Kidney (tissue), 13 donors: ENCODE measurements at regions not wholly inside any gene's neighbourhood (a gene's known extent, or its start where the extent isn't known, plus 50 kb on each side); places are given as distances from the start of the nearest gene placed in this dataset.

ENCODE experiments used
- DNase-seq, 5 donors: peaks; one replicate each; pipeline ENCODE4 v3.0.0-alpha.2; 2013 to 2020
- FAIRE-seq: peaks from 2 replicates; lab custom pipeline; 2012; peaks lifted over from hg19 to GRCh38; lab: Jason Lieb, UNC
- H3K27ac ChIP-seq, 2 donors: one replicate each; pipeline ENCODE4 v1.7.0; 2013; ENCODE audit warnings: low read depth in 2 of 2, low read length in 2 of 2, inconsistent platforms in 1 of 2
- H3K27me3 ChIP-seq: one replicate; pipeline ENCODE4 v1.7.1; 2013; ENCODE audit warnings: low read length, inconsistent platforms; ENCODE audit not compliant: control insufficient read depth, insufficient read depth
- H3K36me3 ChIP-seq, 3 donors: one replicate each; pipeline versions ENCODE4 v1.7.0 to v1.7.1; 2013; ENCODE audit warnings: low read length in 3 of 3, control low read depth in 1 of 3, inconsistent platforms in 1 of 3; ENCODE audit not compliant: insufficient read depth in 3 of 3, control insufficient read depth in 2 of 3
- H3K4me1 ChIP-seq, 3 donors: one replicate each; pipeline versions ENCODE4 v1.7.0 to v1.7.1; 2013; ENCODE audit warnings: low read length in 3 of 3, inconsistent platforms in 1 of 3, low read depth in 1 of 3; ENCODE audit not compliant: control insufficient read depth in 2 of 3, insufficient read depth in 2 of 3
- H3K4me3 ChIP-seq, 3 donors: one replicate each; pipeline versions ENCODE4 v1.7.0 to v1.8.1; 2013; ENCODE audit warnings: low read length in 3 of 3, control low read depth in 1 of 3, inconsistent platforms in 1 of 3
- H3K9ac ChIP-seq, 3 donors: one replicate each; pipeline versions ENCODE4 v1.7.0 to v1.7.1; 2013; ENCODE audit warnings: low read length in 3 of 3, control low read depth in 1 of 3, inconsistent platforms in 1 of 3
- H3K9me3 ChIP-seq, 3 donors: one replicate each; pipeline versions ENCODE4 v1.7.0 to v1.7.1; 2013; ENCODE audit warnings: low read length in 3 of 3, control low read depth in 1 of 3, inconsistent platforms in 1 of 3; ENCODE audit not compliant: control insufficient read depth in 2 of 3, insufficient read depth in 1 of 3
- CTCF ChIP-seq: IDR thresholded peaks from 3 replicates; pipeline ENCODE4 v1.5.1; 2012; ENCODE audit warnings: mild to moderate bottlenecking, moderate library complexity, borderline replicate concordance; ENCODE audit not compliant: insufficient read depth; ENCODE audit errors: extremely low read depth
- intact Hi-C: fragments of 100-400 bp; cut with DNase I; formaldehyde crosslinking; loops from one replicate; pipeline ENCODE4 v1.11.1; 2022
- donor health status: control.
- donor health status: control.
- donor health status: control.
- donor health status: control.
- donor health status: control.
- donor health status: DM: yes; HTN: yes; CAD: no.
- donor health status: Normal renal cell carcinoma (clear cell type).

DNA sequence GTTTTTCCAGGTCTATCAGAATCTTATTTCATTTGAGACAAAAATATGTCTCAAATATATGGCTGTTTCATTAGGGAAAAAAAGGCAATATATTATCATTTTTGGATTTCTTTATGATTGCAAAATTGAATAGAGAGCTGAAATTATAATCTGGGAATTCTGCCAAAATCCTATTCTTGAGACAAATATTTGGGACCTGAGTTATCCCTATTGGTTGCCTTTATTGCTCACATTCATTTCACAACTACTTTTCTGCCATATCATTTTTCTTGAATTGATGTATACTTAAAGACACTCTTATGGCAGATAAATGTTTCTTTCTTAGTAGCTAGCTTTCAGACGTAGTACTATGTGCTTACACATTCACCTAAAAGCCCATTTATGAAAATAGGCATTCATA is 241.6 kb upstream of the NOVA1 start:
- peaks cover 0 to 11% (median 0%) of the 10 kb centered on the region in 3 donors for H3K4me1 ChIP-seq
- no peak for FAIRE-seq
- no peak for DNase-seq
- no peak overlapping the region for H3K4me3 ChIP-seq
- H3K27ac ChIP-seq, result no peak overlapping the region
- H3K36me3 ChIP-seq, result no peaks in the 10 kb centered on the region
- intact Hi-C loops, result no loop called here
- H3K27me3 ChIP-seq, result no peaks in the 10 kb centered on the region
- no peaks in the 10 kb centered on the region for H3K9me3 ChIP-seq
- TF ChIP-seq CTCF, result no peak
- H3K9ac ChIP-seq, result no peak overlapping the region

DNA sequence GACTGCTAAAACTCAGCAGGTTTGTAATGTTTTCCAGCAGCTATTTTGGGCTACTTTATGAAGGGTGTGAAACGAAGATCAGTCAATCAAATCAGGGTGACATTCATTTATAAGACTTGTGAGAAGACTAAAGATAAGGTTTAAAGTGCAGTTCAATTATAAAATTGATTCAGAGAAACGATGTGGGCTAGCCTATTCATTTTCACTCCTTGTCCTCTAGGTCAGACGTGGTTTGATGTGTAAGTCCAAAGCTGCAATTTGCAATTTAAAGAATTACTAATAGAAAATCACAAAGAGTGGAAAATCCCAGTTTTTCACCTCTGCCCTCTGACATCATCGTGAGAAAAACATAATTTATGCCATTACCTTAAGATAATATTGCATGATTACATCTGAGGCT is 243.5 kb upstream of the NOVA1 start:
- Histone ChIP-seq H3K9ac (no peak overlapping the region), H3K9me3 (no peaks in the 10 kb centered on the region), H3K4me3 (no peak overlapping the region), H3K4me1 (peaks cover 0 to 11% (median 0%) of the 10 kb centered on the region in 3 donors), H3K36me3 (no peaks in the 10 kb centered on the region), H3K27me3 (no peaks in the 10 kb centered on the region), H3K27ac (no peak overlapping the region)
- no peak for TF ChIP-seq CTCF
- intact Hi-C loops, result no loop called here
- DNase-seq (no peak), FAIRE-seq (no peak)

- H3K27me3 ChIP-seq, result no peaks in the 10 kb centered on the region
- no peak overlapping the region for H3K9ac ChIP-seq
- no peak overlapping the region for H3K4me3 ChIP-seq
- DNase-seq (peak in 2 of 5 donors; percentile 31 to 60), FAIRE-seq (peak; percentile 29)
- H3K36me3 ChIP-seq, result no peaks in the 10 kb centered on the region
- no peaks in the 10 kb centered on the region for H3K9me3 ChIP-seq
- intact Hi-C loops, result no loop called here
- TF ChIP-seq CTCF, result no peak
- H3K27ac ChIP-seq, result no peak overlapping the region
- H3K4me1 ChIP-seq, result peaks cover 0 to 11% (median 0%) of the 10 kb centered on the region in 3 donors
Observed at GRCh38 chr14:26841920-26842741, 244.3 kb upstream of the NOVA1 start.
